Left renal pelvis (tissue), 4 donors: ENCODE measurements at regions not wholly inside any gene's neighbourhood (a gene's known extent, or its start where the extent isn't known, plus 50 kb on each side); places are given as distances from the start of the nearest gene placed in this dataset.
"Not testable (repeated sequence)": the region's sequence is repeated elsewhere in the genome, so short reads cannot be mapped to it uniquely, and the experiment has no call there.

Experiments
- DNase-seq, 4 donors: peaks; one replicate each; pipeline ENCODE4 v3.0.0-alpha.2; 2013; ENCODE audit warnings: low read depth in 4 of 4, low spot score in 3 of 4

DNA sequence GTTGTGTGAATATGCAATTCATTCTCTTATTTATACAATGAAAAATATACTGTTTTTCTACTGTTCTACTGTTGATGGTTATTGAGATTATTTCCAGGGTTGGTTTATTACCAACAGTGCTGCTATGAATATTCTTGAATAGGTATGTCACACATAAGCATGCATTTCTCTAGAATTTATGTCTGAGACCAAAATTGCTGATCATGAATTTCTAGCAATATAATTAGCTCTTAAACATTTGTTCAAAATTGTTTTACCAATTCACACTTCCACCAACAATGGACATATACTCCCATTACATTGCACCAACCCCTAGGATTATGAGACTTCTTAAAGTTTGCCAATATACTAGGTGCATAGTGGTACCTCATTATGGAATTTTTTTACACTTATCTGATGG is 164.1 kb upstream of the KCNQ5 start:
- no peak for DNase-seq

- no peak for DNase-seq
Observed at GRCh38 chr6:72458521-72458920, 163.3 kb upstream of the KCNQ5 start.

DNA sequence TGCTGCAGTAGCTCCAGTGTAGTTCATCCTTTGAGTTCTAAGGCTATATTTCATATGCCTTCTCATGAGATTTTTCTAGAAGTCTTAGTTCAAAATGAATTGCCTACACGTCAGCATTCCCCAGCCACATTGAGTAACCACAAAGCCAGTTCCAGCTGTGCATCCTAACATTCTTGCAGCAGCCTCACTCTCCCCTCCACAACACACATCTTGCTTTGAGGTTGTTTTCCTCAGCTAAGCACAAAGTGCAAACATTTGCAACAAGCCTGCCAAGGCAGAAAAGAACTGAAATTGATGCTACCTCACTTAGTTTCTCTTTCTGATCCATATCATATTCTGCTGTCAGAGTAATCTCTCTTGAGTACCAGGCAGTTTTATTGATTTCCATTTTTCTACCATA is 160.7 kb upstream of the KCNQ5 start:
- DNase-seq: no peak

DNA sequence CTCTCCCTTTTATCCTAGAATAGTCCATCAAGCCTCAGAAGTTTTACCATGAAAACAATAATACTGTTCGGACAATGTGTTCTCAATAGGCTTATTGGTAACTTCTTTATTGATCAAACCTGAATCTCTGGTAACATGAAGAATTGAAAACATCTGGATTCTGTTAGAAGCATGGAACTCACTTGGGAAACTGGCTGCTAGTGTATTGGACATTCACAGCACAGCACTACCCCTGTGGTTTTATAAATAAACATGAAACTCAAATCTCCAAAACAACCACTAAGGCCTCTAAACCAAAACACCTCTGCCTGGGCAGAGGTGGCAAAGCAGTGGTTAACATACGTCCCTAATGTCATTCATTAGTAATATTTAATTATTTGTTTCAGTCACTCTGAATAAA is 157.6 kb upstream of the KCNQ5 start:
- no peak for DNase-seq

DNA sequence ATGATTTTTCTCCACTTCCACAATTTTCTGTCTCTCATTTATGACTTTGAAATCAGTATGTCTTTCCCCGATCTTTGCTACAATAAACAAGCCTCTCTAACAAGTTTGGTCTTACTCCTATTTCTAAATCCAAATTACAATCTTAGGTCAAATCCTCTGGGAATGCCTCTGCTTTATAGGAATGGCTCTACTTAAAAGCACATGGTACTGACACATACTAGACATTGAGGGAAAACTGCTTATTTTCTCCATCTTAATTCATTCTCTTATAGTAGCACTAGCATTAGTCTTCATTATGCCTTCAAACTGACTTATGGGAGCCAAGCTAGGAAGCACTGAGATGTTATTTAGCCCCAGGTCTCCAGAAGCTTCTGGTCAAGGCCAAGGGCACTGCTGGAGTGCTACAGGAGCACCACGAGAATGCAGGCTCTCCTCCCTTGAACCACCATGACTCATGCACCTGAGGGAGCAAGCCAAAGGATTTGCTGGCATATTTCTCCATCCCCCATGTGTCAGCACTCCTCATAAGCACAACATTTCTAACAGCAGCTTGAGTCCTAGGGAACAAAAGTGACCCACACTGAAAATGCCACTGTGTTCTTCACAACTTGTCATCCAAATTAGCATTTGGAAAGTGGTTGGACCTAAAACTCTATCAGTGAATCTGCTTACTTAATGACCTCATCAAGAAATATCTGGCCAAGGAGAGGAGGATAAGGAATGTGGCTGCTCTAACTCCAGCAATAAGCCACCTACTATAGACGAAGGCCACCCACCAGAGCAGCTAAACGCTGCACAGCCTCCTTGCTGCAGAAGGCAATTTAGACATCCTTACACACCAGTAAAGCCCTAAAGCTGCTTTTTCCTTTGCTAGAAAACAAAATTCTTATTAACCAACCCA is 156.8 kb upstream of the KCNQ5 start:
- DNase-seq: no peak

GRCh38 chr6:72466471-72466870 is 155.4 kb upstream of the KCNQ5 start:
- DNase-seq: no peak

DNA sequence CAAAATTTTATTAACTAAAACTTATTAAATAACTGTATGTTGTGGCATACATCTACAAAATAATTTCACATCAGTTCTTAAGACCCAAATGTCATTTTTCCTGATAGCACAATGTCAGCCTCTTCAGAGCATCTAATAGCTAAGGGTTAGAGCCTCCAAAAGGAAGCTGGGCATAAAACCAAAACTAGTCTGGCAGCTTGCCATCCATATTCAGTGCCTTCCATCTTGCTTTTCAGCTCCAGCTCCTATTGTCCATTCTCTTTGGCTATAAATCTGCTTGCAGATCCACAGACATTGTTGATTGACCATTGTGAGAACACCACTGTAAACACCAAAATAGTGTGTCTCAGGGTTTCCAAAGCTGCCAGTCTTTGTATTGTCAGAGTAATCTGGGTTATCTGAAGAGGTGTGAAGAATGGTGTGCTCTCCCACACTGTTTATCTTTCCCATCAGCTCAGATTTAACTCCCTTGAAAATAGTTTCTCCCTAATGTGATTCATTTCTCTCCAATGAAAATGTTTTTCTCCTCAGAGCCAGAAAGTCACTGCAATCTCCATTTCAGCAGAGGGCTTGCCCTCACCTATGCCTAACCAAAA is 154.8 kb upstream of the KCNQ5 start:
- DNase-seq: no peak

DNA sequence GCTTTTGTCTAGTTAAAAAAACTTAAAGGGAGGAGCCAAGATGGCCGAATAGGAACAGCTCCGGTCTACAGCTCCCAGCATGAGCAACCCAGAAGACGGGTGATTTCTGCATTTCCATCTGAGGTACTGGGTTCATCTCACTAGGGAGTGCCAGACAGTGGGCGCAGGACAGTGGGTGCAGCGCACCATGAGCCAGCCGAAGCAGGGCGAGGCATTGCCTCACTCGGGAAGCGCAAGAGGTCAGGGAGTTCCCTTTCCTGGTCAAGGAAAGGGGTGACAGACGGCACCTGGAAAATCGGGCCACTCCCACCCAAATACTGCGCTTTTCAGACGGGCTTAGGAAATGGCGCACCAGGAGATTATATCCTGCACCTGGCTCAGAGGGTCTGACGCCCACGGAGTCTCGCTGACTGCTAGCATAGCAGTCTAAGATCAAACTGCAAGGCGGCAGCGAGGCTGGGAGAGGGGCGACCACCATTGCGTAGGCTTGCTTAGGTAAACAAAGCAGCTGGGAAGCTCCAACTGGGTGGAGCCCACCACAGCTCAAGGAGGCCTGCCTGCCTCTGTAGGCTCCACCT is 152.4 kb upstream of the KCNQ5 start:
- not testable (repeated sequence) for DNase-seq

- DNase-seq: no peak
Observed at GRCh38 chr6:72476051-72476450, 145.8 kb upstream of the KCNQ5 start.

DNA sequence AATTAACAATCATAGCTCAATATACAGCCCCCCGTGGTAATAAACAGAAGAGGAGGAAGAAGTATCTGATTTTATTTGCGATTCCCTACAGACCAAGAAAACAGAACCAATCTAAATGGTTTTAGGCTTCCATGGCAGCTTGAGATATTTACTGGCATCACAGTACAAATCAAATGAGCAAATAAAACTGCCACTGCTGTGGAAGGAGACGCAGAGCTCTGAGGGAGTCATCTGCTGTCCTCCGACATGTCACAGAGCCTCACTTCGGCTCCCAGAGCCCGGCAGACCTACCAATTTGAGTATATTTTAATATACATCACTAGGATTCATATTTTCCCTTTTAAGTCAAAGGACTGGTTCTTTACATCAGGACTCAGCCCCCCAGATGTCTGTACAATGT is 145.2 kb upstream of the KCNQ5 start:
- no peak for DNase-seq

DNA sequence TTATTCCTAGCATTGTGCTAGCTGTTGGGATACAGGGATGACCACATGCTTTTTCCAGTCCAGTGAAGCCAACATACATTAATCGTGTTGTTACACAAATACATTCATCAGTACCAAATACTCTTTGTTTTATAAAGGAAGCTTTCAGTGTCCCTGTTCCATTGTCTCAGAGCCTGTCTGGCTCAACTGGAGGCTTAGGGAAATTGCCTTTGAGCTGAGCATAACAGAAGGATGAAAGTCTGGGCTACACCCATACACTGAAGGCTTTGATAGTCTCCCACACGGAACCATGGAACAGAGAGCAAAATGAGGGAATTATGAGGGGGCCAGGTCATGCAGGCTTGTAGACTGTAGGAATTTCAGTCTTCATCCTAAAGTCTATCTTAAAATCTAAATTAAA is 126.4 kb upstream of the KCNQ5 start:
- no peak for DNase-seq

GRCh38 chr6:72497186-72497585 is 124.7 kb upstream of the KCNQ5 start:
- no peak for DNase-seq

DNA sequence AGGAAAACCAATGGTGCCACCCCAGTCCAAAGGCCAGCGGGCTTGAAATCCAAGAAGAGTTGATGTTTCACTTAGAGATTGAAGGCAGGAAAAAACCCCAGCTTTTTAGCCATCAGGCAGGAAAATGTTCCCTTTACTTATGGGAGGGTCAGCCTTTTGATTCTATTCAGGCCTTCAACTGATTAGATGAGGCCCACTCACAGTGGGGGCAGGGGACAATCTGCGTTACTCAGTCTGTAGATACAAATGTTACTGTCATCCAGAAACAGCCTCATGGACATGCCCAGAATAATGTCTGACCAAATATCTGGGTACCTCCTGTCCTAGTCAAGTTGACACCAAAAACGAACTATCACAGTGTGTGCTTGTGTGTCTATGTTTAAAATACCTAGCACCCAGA is 121.2 kb upstream of the KCNQ5 start:
- no peak for DNase-seq

GRCh38 chr6:72504406-72504805 is 117.5 kb upstream of the KCNQ5 start:
- DNase-seq: no peak

GRCh38 chr6:72505446-72505845 is 116.4 kb upstream of the KCNQ5 start:
- DNase-seq: no peak

GRCh38 chr6:72519871-72520270 is 102.0 kb upstream of the KCNQ5 start:
- no peak for DNase-seq

DNA sequence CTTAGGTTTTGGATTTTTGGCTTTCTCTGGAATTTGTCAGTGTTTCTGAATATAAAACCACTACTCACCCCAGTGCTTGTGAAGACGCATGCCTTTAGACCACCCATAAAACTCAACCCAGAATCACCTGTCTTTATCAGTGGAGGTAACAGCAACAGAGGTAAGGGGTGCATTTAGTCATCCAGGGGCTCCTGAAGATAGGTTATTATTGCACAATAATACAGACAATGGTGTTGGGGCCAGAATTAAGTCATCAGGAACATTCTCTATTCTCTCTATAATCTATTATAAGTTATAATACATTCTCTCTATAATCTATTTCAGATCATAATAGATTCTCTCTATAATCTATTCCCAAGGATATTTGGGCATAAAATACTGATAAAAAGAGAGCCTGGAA is 100.2 kb upstream of the KCNQ5 start:
- no peak for DNase-seq

DNA sequence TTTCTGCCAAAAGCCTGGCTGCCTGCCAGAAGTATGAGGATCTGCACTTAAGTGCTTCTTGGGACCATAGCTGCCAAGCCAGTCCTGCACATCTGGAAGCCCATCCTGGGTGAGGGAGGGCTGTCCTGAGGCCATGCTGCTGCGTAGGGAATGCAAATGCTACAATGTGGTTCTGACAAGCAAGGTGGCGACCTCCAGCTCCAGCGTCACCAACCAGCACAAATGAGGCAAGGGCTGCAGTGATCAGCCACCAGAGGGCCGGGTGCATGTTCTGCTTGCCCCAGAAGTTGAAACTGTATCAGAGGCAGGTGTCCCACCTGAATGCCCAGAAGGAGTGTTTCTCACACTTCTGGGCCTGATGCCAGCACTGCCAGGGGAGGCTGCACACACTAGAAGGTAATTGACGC is 99.1 kb upstream of the KCNQ5 start:
- DNase-seq: peak in 1 of 4 donors; percentile 1

GRCh38 chr6:72524011-72524645 is 97.7 kb upstream of the KCNQ5 start:
- no peak for DNase-seq

DNA sequence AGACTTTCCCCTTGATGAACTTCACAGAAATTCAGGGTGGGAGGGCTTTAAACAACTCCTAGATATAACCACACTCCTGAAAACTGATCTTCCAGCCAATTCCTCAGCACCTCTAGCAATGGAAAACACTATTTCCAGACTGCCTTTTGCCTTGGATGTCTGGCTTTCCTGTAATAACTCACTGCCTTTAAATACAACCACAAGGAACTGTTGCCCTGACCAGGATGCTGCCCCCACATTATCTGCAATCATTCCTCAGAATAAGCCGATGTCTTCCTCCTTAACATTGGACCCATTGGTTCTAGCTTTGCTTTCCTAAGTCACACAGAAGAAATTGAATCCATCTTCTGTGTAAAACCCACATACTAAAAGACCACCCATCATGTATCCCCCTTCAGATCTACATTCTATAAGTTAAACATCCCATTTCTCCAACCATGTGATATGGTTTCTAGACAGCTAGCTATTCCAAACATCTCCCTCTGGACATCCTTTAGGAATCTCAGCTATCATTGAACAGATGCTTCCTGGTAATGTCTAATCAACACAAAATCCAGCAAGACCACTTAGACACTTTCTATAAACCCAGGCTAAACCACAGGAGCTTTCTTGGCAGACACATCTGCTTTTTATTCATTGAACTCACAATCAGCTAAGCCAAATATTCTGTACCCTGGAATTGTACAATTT is 95.9 kb upstream of the KCNQ5 start:
- no peak for DNase-seq

DNA sequence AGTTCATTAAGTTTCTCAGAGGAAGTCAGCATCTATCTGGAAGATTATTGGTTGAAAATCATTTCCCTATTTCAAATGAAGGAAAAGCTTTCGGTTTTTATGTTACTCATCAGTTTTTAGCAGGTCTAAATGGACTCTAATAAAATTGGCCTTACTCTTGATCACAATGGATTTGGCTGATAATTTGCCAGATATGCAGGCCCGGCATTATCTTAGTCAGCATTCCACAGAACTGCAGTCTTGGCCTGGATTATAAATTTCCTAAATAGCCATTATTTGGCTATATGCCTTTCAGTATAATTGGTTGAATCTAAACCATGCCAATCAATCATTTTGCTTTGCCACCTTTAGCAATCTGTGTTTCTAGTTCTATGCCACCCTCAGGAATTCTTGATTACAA is 91.7 kb upstream of the KCNQ5 start:
- DNase-seq: no peak
